ENCODE measurements at regions not wholly inside any gene's neighbourhood (a gene's known extent, or its start where the extent isn't known, plus 50 kb on each side); places are given as distances from the start of the nearest gene placed in this dataset.
"Not testable (repeated sequence)": the region's sequence is repeated elsewhere in the genome, so short reads cannot be mapped to it uniquely, and the experiment has no call there.

DNA sequence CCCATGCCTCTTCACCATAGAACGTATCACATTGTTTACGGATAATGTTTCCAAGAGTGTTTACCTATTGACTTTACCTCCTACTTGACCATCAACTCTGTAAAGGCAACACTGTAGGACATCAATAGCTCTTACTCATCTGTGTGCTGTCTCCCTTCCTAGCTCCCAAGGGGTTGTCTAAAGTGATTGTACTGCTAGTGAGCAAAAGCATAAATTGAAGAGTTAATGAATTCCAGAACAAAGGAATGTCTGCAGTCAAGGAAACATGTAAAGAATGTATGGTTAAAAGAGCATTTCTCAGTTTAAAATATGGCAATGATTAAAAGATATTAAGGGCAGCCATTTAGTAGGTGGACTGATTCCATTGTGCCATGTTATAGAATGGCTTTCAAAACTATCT lies 985.4 kb downstream of the TBC1D32 start:
- DNase-seq = no peak

DNA sequence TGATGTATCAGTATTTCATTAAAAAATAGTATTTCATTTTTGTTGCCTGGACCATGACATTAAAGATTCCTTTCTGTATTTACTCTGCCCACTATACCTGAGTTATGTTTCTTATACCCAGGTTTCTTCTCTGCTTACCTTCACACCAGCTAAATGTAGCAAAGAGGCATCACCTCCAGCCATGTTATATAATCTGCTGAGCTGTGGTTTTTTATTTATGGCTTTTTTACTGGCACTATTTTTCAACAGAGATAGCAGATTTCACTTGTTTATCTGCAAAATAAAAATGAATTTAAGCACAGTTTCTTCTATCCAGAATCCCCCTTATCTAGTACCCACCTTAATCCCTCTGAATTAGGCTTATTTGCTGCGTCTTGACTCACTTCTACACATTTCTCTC lies 979.0 kb upstream of the MAN1A1 start:
- no peak for DNase-seq

- DNase-seq = no peak
Observed at GRCh38 chr6:120320481-120321162, 971.1 kb upstream of the MAN1A1 start.

- no peak for DNase-seq
Observed at GRCh38 chr6:120304223-120304622, 954.7 kb upstream of the MAN1A1 start.

- DNase-seq = no peak
Observed at GRCh38 chr6:120303527-120303926, 954.0 kb upstream of the MAN1A1 start.

DNA sequence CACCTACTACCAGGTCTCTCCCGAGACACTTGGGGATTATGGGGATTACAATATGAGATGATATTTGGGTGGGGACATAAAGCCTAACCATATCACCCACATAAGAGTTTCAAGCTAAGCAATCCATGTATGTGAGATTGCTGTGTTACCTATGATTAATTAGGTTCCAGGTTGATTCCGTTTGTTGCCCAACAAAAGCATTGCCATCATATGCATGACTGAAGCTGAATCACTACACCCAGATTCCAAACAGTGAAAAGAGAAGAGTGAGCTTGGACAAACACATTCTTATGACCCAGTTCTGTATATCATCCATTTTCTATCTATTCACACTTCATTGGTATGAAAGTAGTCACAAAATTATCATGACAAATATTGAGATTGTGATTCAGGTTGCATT lies 952.5 kb upstream of the MAN1A1 start:
- DNase-seq = no peak

DNA sequence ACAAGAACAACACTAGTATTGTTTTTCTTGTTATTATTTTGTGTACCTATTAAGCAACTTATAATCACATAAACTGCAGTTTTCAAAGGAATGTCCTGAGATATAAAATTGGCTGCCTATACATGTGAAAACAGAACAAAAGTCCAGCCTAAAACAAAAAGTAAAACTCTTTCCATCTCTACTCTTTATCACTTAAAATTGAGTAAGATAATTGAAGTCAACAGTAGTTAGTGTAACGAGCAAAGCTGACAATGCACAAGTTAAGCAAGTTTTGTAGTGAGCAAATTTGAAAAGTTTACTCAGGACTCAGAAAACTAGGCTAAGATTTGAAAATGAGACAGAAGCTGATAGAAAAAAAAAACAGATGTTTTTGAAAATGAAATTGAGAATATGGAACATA lies 941.4 kb upstream of the MAN1A1 start:
- DNase-seq = no peak

- DNase-seq = no peak
Observed at GRCh38 chr6:120282005-120282404, 932.4 kb upstream of the MAN1A1 start.

- DNase-seq = peak; percentile 55
Observed at GRCh38 chr6:120279466-120280167, 930.1 kb upstream of the MAN1A1 start.

- DNase-seq = no peak
Observed at GRCh38 chr6:120278689-120279396, 929.3 kb upstream of the MAN1A1 start.

DNA sequence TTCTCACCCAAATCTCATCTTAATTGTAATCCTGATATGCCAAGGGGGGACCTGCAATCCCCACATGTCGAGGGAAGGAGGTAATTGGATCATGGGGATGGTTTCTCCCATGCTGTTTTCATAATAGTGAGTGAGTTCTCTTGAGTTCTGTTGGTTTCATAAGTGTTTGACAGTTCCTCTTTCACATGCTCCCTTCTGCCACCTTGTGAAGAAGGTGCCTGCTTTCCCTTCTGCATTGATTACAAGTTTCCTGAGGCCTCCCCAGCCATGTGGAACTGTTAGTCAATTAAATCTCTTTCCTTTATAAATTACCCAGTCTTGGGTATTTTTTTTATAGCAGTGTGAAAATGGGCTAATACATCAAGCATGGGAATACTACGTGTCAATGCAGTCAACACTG lies 925.0 kb upstream of the MAN1A1 start:
- no peak for DNase-seq

- DNase-seq = no peak
Observed at GRCh38 chr6:120273411-120273810, 923.9 kb upstream of the MAN1A1 start.

DNA sequence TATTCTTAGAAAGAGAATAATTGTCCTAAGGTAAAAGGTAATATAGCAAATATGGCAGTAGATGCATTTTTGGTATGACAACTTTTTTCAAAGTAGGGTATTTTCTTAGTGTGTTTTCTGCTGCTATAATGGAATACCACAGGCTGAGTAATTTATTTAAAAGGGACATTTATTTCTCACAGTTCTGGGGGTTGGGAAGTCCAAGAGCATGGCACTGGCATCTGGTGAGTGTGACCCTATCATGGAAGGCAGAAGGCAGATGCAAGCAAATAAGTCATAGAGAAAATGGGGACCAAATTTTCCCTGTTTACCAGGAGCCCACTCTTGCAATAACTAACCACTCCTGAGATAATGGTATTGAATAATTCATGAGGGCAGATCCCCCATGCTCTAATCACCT lies 922.5 kb upstream of the MAN1A1 start:
- DNase-seq = no peak

- not testable (repeated sequence) for DNase-seq
Observed at GRCh38 chr6:120268256-120268655, 918.7 kb upstream of the MAN1A1 start.

DNA sequence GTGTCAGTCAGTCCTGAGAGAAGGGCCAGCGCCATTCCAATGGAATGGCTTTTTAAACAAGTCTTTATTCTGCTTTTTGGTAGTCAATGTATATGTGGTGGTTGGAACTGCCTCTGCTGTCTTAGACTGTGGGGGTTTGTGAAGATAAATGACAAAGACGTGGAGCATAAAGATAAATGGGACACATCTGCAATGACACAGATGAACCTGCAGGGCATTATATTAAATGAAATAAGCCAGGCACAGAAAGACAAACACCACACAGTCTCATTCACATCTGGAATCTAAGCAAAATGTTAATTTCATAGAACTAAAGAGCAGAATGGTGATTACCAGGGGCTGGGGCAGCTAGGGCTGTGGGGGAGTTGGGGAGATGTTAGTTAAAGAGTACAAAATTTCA lies 912.8 kb upstream of the MAN1A1 start:
- DNase-seq = no peak

GRCh38 chr6:120260636-120261035 lies 911.1 kb upstream of the MAN1A1 start:
- DNase-seq = no peak

DNA sequence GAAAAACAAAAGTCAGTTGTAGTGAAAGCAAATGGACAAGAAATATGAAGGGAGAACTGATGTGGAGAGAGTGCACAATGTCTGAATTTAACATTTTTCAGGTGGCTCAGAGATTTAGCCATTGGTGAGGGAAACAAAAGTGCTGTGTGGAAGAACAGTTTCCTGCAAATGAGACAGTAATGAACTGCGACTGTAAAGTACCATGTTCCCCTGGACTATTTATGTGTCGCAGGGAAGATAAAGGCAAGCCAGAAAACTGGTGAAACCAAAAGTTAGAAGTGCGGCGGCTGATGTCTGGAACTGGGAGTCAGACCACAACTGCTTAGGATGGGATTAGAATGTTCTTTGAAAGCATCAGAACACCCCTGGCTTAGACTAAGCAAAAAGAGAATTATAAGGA lies 905.1 kb upstream of the MAN1A1 start:
- DNase-seq = no peak

- no peak for DNase-seq
Observed at GRCh38 chr6:120248451-120248850, 898.9 kb upstream of the MAN1A1 start.

GRCh38 chr6:120237221-120237620 lies 887.7 kb upstream of the MAN1A1 start:
- DNase-seq = no peak

- DNase-seq = no peak
Observed at GRCh38 chr6:120230008-120230407, 880.4 kb upstream of the MAN1A1 start.

DNA sequence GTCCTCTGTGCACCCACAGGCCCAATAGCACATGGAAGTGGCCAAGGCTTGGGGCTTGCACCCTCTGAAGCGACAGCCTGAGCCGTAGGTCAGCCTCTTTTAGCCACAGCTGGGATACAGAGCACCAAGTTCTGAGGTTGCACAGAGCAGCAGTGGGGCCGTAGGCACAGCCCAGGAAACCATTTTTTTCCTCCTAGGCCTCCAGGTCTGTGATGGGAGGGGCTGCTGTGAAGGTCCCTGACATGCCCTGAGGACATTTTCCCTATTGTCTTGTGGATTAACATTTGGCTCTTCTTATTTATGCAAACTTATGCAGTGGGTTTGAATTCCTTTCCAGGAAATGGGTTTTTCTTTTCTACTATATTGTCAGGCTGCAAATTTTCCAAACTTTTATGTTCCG lies 878.7 kb upstream of the MAN1A1 start:
- no peak for DNase-seq

DNA sequence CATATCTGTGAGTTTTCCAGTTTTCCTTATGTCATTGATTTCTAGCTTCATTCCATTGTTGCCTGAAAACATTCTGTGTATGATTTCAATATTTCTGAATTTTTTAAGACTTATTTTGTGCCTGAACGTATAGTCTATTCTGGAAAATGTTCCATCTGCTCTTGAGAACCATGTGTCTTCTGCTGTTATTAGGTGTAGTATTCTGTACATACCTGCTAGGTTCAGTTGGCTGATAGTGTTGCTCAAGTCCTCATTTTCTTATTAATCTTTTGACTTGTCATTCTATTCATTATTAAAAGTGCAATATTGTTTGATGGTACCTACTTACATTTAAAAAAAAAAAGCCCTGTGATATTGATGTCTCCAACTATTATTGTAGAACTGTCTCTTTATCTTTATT lies 869.8 kb upstream of the MAN1A1 start:
- no peak for DNase-seq

DNA sequence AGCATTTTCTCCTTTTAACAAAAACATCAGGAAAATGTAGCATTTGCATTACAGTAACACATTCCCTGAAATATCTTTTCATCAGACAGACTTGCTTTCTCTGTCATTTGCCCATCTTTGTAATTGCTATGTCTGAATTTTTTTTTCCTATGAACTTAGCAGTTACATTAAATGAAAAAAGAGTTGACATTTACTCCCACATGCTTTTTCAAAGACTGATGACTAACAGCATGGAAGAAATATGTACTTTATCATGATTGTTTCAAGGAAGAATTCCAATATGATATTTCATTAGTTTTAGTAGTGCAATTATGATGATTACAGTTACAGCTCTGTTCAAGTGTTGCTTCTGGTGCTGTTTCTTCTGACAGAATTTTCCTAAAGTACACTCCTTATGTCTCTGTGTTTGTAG lies 864.5 kb upstream of the MAN1A1 start:
- DNase-seq = no peak

All from islet precursor cell (in vitro differentiated cells).